ENCODE measurements at regions not wholly inside any gene's neighbourhood (a gene's known extent, or its start where the extent isn't known, plus 50 kb on each side); places are given as distances from the start of the nearest gene placed in this dataset.

GRCh38 chr3:64919934-64920333 lies 232.1 kb upstream of the ADAMTS9 start:
- TF ChIP-seq CTBP1 (IDR thresholded peaks at IDR 0.05; ENCODE audit: borderline replicate concordance) (no peak), SP1 (IDR thresholded peaks at IDR 0.05) (no peak), ELF4 (IDR thresholded peaks at IDR 0.05) (no peak), LEF1 (IDR thresholded peaks at IDR 0.05; ENCODE audit: borderline replicate concordance) (no peak), ZNF384 (IDR thresholded peaks at IDR 0.05) (no peak), FOXA1 (IDR thresholded peaks at IDR 0.05) (no peak), ARNT (IDR thresholded peaks at IDR 0.05) (no peak)

All from HEK293T (cell line).